Erythroblast (primary cell): ENCODE measurements at regions not wholly inside any gene's neighbourhood (a gene's known extent, or its start where the extent isn't known, plus 50 kb on each side); places are given as distances from the start of the nearest gene placed in this dataset.

Source experiments
- GATA1 ChIP-seq: IDR thresholded peaks from 2 replicates; pipeline ENCODE4 v1.6.1; 2011; ENCODE audit warnings: low read depth, mild to moderate bottlenecking, control low read depth, low read length, moderate library complexity
- POLR2A ChIP-seq: IDR thresholded peaks from 2 replicates; pipeline ENCODE4 v1.6.1; 2011; ENCODE audit warnings: mild to moderate bottlenecking, low read length

DNA sequence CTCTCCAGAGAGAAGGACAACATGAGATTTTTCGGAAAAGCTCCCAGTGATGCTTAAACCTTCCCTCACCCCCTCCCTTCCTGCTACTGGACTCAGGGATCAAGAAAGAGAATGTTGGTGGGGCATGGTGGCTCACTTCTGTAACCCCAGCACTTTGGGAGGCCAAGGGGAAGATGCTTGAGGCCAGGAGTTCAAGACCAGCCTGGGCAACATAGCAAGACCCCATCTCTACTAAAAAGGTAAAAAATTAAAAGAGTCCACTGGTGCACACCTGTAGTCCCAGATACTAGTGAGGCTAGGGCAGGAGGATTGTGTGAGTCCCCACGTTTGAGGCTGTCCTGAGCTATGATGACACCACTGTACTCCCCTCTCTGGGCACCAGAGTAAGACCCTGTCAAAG lies 162.9 kb upstream of the RAB4A start:
- TF ChIP-seq POLR2A, result no peak
- no peak for TF ChIP-seq GATA1
